ENCODE measurements at regions not wholly inside any gene's neighbourhood (a gene's known extent, or its start where the extent isn't known, plus 50 kb on each side); places are given as distances from the start of the nearest gene placed in this dataset.

GRCh38 chr10:131726076-131726880 is 174.5 kb upstream of the PPP2R2D start:
- TF ChIP-seq POLR2AphosphoS5 (IDR thresholded peaks at IDR 0.05), result peak in 1 of 2 donors; percentile 14
- TF ChIP-seq, protein P1, sequence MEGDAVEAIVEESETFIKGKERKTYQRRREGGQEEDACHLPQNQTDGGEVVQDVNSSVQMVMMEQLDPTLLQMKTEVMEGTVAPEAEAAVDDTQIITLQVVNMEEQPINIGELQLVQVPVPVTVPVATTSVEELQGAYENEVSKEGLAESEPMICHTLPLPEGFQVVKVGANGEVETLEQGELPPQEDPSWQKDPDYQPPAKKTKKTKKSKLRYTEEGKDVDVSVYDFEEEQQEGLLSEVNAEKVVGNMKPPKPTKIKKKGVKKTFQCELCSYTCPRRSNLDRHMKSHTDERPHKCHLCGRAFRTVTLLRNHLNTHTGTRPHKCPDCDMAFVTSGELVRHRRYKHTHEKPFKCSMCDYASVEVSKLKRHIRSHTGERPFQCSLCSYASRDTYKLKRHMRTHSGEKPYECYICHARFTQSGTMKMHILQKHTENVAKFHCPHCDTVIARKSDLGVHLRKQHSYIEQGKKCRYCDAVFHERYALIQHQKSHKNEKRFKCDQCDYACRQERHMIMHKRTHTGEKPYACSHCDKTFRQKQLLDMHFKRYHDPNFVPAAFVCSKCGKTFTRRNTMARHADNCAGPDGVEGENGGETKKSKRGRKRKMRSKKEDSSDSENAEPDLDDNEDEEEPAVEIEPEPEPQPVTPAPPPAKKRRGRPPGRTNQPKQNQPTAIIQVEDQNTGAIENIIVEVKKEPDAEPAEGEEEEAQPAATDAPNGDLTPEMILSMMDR (IDR thresholded peaks at IDR 0.05), result no peak
- no peak for TF ChIP-seq POLR2A (IDR thresholded peaks at IDR 0.05; ENCODE audit: low read depth)
